ENCODE measurements at regions not wholly inside any gene's neighbourhood (a gene's known extent, or its start where the extent isn't known, plus 50 kb on each side); places are given as distances from the start of the nearest gene placed in this dataset.

DNA sequence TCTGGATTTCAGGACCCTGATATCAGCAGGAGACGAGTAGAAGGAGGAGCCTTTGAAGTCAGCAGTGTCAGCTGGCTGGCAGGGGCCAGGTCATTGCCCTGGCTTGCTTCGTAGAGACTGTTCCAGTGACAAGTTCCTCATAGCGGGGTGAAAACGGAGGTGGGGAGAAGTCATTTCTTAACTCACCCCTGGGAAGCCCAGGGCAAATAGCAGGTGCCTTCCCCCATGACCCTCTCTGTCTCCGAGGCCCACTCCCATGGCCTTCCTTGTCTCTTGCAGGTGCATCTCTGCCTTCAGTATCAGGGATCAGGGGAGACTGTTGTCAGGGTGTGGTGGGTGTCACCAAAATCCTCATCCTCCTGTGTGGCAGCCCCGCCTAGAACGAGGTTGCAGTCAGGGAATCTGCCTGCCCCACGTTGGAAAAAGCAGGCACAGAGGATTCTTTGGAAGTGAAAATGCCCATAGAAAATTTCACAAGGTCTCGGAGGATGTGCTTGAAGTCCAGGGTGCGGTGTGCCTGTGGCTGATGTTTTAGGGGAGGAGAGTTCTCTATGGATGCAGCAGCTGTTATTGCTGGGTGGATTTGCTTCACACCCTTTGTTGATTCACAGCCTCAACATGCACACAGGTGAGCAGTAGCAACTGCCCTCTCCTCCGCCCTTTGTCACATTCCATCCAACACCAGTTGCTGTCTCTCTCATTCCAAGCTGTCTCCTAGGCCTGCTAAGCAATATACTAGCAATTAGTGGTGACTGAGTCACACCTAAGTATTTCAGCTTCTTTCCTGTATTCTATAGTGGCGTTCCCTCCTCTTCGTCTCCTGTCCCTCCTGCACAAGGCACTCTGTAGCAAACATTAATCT lies 142.6 kb upstream of the FHL2 start:
- Histone ChIP-seq H4K20me1 (ENCODE audit: control insufficient read depth, extremely low read depth, insufficient read depth, low read length) (no peaks in the 10 kb centered on the region), H3K4me1 (ENCODE audit: control insufficient read depth, extremely low read depth, insufficient read depth, low read length) (peaks cover 41% of the 10 kb centered on the region), H3K79me2 (ENCODE audit: control insufficient read depth, insufficient read depth, low read length) (no peaks in the 10 kb centered on the region), H3K9ac (ENCODE audit: control insufficient read depth, extremely low read depth, insufficient read depth, low read length) (no peak overlapping the region), H2AFZ (ENCODE audit: control insufficient read depth, low read length) (no peak overlapping the region), H3K27ac (ENCODE audit: control insufficient read depth, insufficient read depth, low read length) (no peak overlapping the region), H3K9me1 (ENCODE audit: control insufficient read depth, extremely low read depth, insufficient read depth, low read length) (no peaks in the 10 kb centered on the region), H3K4me2 (ENCODE audit: control insufficient read depth, extremely low read depth, insufficient read depth, low read depth, low read length) (peak overlapping the region; percentile 43), H3K36me3 (ENCODE audit: control insufficient read depth in 2 of 2, extremely low read depth in 1 of 2, insufficient read depth in 2 of 2, low read length in 2 of 2) (no peaks in the 10 kb centered on the region), H3K9me3 (ENCODE audit: control insufficient read depth, low read depth, low read length) (no peaks in the 10 kb centered on the region), H3K4me3 (ENCODE audit: control insufficient read depth in 2 of 3, extremely low read depth in 1 of 3, insufficient read depth in 2 of 3, low read depth in 1 of 3, low read length in 3 of 3) (no peak overlapping the region), H3K27me3 (ENCODE audit: control insufficient read depth, extremely low read depth, insufficient read depth, low read length) (peaks cover 1% of the 10 kb centered on the region)
- DNase-seq (ENCODE audit: low read depth, low spot score) = peak; percentile 92
- dilution Hi-C loops (cut with MboI; ENCODE audit: extremely low pct_ligation_motif_present, low sequenced_read_pairs) = no loop called here
- FAIRE-seq = peak; percentile 77
- no peak for TF ChIP-seq EZH2 (IDR thresholded peaks at IDR 0.05; ENCODE audit: low read length)
- TF ChIP-seq, protein P1, sequence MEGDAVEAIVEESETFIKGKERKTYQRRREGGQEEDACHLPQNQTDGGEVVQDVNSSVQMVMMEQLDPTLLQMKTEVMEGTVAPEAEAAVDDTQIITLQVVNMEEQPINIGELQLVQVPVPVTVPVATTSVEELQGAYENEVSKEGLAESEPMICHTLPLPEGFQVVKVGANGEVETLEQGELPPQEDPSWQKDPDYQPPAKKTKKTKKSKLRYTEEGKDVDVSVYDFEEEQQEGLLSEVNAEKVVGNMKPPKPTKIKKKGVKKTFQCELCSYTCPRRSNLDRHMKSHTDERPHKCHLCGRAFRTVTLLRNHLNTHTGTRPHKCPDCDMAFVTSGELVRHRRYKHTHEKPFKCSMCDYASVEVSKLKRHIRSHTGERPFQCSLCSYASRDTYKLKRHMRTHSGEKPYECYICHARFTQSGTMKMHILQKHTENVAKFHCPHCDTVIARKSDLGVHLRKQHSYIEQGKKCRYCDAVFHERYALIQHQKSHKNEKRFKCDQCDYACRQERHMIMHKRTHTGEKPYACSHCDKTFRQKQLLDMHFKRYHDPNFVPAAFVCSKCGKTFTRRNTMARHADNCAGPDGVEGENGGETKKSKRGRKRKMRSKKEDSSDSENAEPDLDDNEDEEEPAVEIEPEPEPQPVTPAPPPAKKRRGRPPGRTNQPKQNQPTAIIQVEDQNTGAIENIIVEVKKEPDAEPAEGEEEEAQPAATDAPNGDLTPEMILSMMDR (optimal IDR thresholded peaks at IDR 0.05 in 1 of 3, IDR thresholded peaks at IDR 0.05 in 1 of 3, conservative IDR thresholded peaks at IDR 0.05 in 1 of 3; ENCODE audit: extremely low read depth in 1 of 3, insufficient read depth in 2 of 3, low read length in 3 of 3) = no peak

DNA sequence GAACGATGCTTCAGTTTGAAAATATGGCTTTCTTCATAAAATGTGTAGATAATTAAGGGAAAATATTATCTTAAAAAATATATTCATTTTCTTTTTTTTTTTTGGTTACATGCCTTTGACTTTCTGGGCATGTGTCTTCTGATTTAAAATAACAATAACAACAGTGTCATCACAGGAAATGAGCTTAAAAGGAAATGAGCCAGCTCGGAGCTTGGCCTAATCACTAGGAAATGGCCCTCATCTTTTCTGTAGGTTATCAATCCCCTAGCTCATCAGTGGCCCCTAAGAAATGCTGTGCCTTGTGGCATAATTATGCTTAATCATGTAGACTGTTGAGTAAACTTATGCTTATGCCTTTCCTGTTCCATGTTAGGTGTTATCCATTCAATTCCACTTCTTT lies 141.8 kb upstream of the FHL2 start:
- no peaks in the 10 kb centered on the region for H4K20me1 ChIP-seq (ENCODE audit: control insufficient read depth, extremely low read depth, insufficient read depth, low read length)
- peaks cover 39% of the 10 kb centered on the region for H3K4me1 ChIP-seq (ENCODE audit: control insufficient read depth, extremely low read depth, insufficient read depth, low read length)
- H3K4me3 ChIP-seq (ENCODE audit: control insufficient read depth in 2 of 3, extremely low read depth in 1 of 3, insufficient read depth in 2 of 3, low read depth in 1 of 3, low read length in 3 of 3) = no peak overlapping the region
- no peaks in the 10 kb centered on the region for H3K9me3 ChIP-seq (ENCODE audit: control insufficient read depth, low read depth, low read length)
- H2AFZ ChIP-seq (ENCODE audit: control insufficient read depth, low read length) = no peak overlapping the region
- H3K27ac ChIP-seq (ENCODE audit: control insufficient read depth, insufficient read depth, low read length) = no peak overlapping the region
- H3K4me2 ChIP-seq (ENCODE audit: control insufficient read depth, extremely low read depth, insufficient read depth, low read depth, low read length) = no peak overlapping the region
- H3K9ac ChIP-seq (ENCODE audit: control insufficient read depth, extremely low read depth, insufficient read depth, low read length) = no peak overlapping the region
- H3K27me3 ChIP-seq (ENCODE audit: control insufficient read depth, extremely low read depth, insufficient read depth, low read length) = no peaks in the 10 kb centered on the region
- FAIRE-seq = no peak
- no peak for DNase-seq (ENCODE audit: low read depth, low spot score)
- dilution Hi-C loops (cut with MboI; ENCODE audit: extremely low pct_ligation_motif_present, low sequenced_read_pairs) = no loop called here
- no peaks in the 10 kb centered on the region for H3K9me1 ChIP-seq (ENCODE audit: control insufficient read depth, extremely low read depth, insufficient read depth, low read length)
- no peaks in the 10 kb centered on the region for H3K79me2 ChIP-seq (ENCODE audit: control insufficient read depth, insufficient read depth, low read length)
- TF ChIP-seq EZH2 (IDR thresholded peaks at IDR 0.05; ENCODE audit: low read length) = no peak
- TF ChIP-seq, protein P1 (optimal IDR thresholded peaks at IDR 0.05 in 1 of 3, IDR thresholded peaks at IDR 0.05 in 1 of 3, conservative IDR thresholded peaks at IDR 0.05 in 1 of 3; ENCODE audit: extremely low read depth in 1 of 3, insufficient read depth in 2 of 3, low read length in 3 of 3) = no peak
- no peaks in the 10 kb centered on the region for H3K36me3 ChIP-seq (ENCODE audit: control insufficient read depth in 2 of 2, extremely low read depth in 1 of 2, insufficient read depth in 2 of 2, low read length in 2 of 2)

Measured in keratinocyte (primary cell).